Panc1 (cell line): ENCODE measurements at regions not wholly inside any gene's neighbourhood (a gene's known extent, or its start where the extent isn't known, plus 50 kb on each side); places are given as distances from the start of the nearest gene placed in this dataset.

ENCODE experiments used
- ATAC-seq: fragments of 200-7000 bp; cut with Tn5 transposase; 2 replicates; pipeline ENCODE4 v1.9.1; 2020; ENCODE audit warnings: mild to moderate bottlenecking, moderate library complexity
- BruUV-seq: library from RNA; stranded (reverse); fragments of 400-500 nt; replicated peaks from 2 replicates; lab custom pipeline; 2021; lab: Mats Ljungman, UMichigan
- CTCF ChIA-PET: fragments of 300-600 bp; sonication (Branson Sonifier 250); formaldehyde crosslinking; loops from one replicate; lab custom pipeline; 2022; ENCODE audit warnings: antibody characterized with exemption; lab: Charles Lee
- POLR2A ChIA-PET: fragments of 300-600 bp; sonication (Branson Sonifier 250); formaldehyde crosslinking; loops from one replicate; lab custom pipeline; 2022; ENCODE audit warnings: antibody characterized with exemption; lab: Charles Lee
- DNase-seq: peaks from one replicate; pipeline ENCODE4 v3.0.0-alpha.2; 2010; ENCODE audit warnings: low read depth, low spot score
- H3K27ac ChIP-seq: 2 replicates; pipeline ENCODE4 v1.5.1; 2011; ENCODE audit warnings: mild to moderate bottlenecking, low read length, inconsistent platforms
- H3K27me3 ChIP-seq: fragments of 200-500 bp; sonication (Bioruptor generic); 2 replicates; pipeline ENCODE4 v1.6.0; 2014; ENCODE audit warnings: low read length, inconsistent platforms; ENCODE audit not compliant: control insufficient read depth, insufficient read depth
- H3K36me3 ChIP-seq: fragments of 200-500 bp; sonication (Bioruptor generic); 2 replicates; pipeline ENCODE4 v1.5.1; 2014; ENCODE audit warnings: inconsistent platforms, mild to moderate bottlenecking, low read length, moderate library complexity; ENCODE audit not compliant: control insufficient read depth, insufficient read depth
- H3K4me1 ChIP-seq: 2 replicates; pipeline ENCODE4 v1.5.1; 2011; ENCODE audit warnings: inconsistent platforms, mild to moderate bottlenecking, low read length, moderate library complexity; ENCODE audit not compliant: control insufficient read depth, insufficient read depth
- H3K4me3 ChIP-seq, 2 experiments: 2 replicates each; pipeline ENCODE4 v1.5.1; 2011 to 2012; ENCODE audit warnings: low read depth in 2 of 2, low read length in 2 of 2, mild to moderate bottlenecking in 2 of 2, inconsistent platforms in 1 of 2, moderate library complexity in 1 of 2
- H3K9me3 ChIP-seq: fragments of 200-500 bp; sonication (Bioruptor generic); 2 replicates; pipeline ENCODE4 v1.5.1; 2014; ENCODE audit warnings: low read depth, mild to moderate bottlenecking, inconsistent platforms, low read length, moderate library complexity; ENCODE audit not compliant: control insufficient read depth, insufficient read depth
- CTCF ChIP-seq: fragments of 450-650 bp; IDR thresholded peaks from 2 replicates; pipeline ENCODE4 v1.5.1; 2017; ENCODE audit warnings: mild to moderate bottlenecking
- POLR2AphosphoS5 ChIP-seq: IDR thresholded peaks from 2 replicates; pipeline ENCODE4 v1.6.1; 2012; ENCODE audit warnings: mild to moderate bottlenecking, low read depth, low read length, moderate library complexity
- REST ChIP-seq, 2 experiments: IDR thresholded peaks; 2 replicates each; pipeline ENCODE4 v1.6.1; 2011 to 2012; ENCODE audit warnings: low read depth in 2 of 2, control low read depth in 1 of 2, low read length in 1 of 2, mild to moderate bottlenecking in 1 of 2, moderate library complexity in 1 of 2; ENCODE audit not compliant: insufficient read depth in 1 of 2
- SIN3A ChIP-seq: IDR thresholded peaks from 2 replicates; pipeline ENCODE4 v1.6.1; 2012; ENCODE audit warnings: low read depth, mild to moderate bottlenecking, low read length, moderate library complexity, borderline replicate concordance; ENCODE audit not compliant: insufficient read depth
- TCF7L2 ChIP-seq: IDR thresholded peaks from 2 replicates; pipeline ENCODE4 v1.6.1; 2011; ENCODE audit warnings: mild to moderate bottlenecking, low read depth, low read length, inconsistent platforms
- in situ Hi-C: cut with HindIII; loops from 2 replicates; pipeline ENCODE4 v1.10.0; 2016; ENCODE audit warnings: low sequenced_read_pairs, low pct_unique_long_range_greater_than_20kb
- intact Hi-C: fragments of 100-400 bp; cut with micrococcal nuclease; formaldehyde crosslinking; loops from one replicate; pipeline ENCODE4 v1.10.0; 2022; ENCODE audit not compliant: unreplicated experiment

GRCh38 chr10:6920072-6921019, 340.3 kb upstream of the PRKCQ start:
- in situ Hi-C loops: no loop called here
- intact Hi-C loops: loop anchor here (10.0 kb wide), 1 partner anchor 494 kb away; the partner anchor contains the start of gene SFMBT2
- Histone ChIP-seq H3K27ac (no peak overlapping the region), H3K4me1 (no peaks in the 10 kb centered on the region), H3K36me3 (no peaks in the 10 kb centered on the region), H3K9me3 (no peaks in the 10 kb centered on the region), H3K27me3 (no peaks in the 10 kb centered on the region), H3K4me3 (peak overlapping the region in 1 of 2 experiments; percentile 30; a peak in 1 of 4 replicates)
- ChIA-PET POLR2A (no interaction called here), CTCF (interaction anchor here (0.6 kb wide), 1 partner anchor 93 kb away, joined by 5 read pairs; no protein-coding TSS in a partner anchor)
- BruUV-seq: no TSS peak
- no peak for TF ChIP-seq REST (IDR thresholded peaks at IDR 0.05; ENCODE audit: insufficient read depth in 1 of 2, low read depth in 2 of 2, low read length in 1 of 2)
- peak; percentile 80 for TF ChIP-seq CTCF
- DNase-seq (peak; percentile 36), ATAC-seq (peak; percentile 90)

GRCh38 chr10:6919077-6919476, 339.0 kb upstream of the PRKCQ start:
- H3K27ac ChIP-seq: no peak overlapping the region
- in situ Hi-C loops: no loop called here
- DNase-seq: no peak
- no peaks in the 10 kb centered on the region for H3K36me3 ChIP-seq
- TF ChIP-seq POLR2AphosphoS5 (no peak), REST (IDR thresholded peaks at IDR 0.05; ENCODE audit: insufficient read depth in 1 of 2, low read depth in 2 of 2, low read length in 1 of 2) (no peak), TCF7L2 (no peak), SIN3A (no peak), CTCF (no peak)
- no peak overlapping the region for H3K4me3 ChIP-seq
- ChIA-PET POLR2A (no interaction called here), CTCF (no interaction called here)
- BruUV-seq: no TSS peak
- intact Hi-C loops: no loop called here
- no peaks in the 10 kb centered on the region for H3K9me3 ChIP-seq
- no peaks in the 10 kb centered on the region for H3K27me3 ChIP-seq
- no peak for ATAC-seq
- no peaks in the 10 kb centered on the region for H3K4me1 ChIP-seq
